Stimulated activated naive CD8-positive, alpha-beta T cell treated with anti-CD3 and anti-CD28 coated beads, Interleukin-15, amount 100 ng/mL, for 72 hours (primary cell): ENCODE measurements at regions not wholly inside any gene's neighbourhood (a gene's known extent, or its start where the extent isn't known, plus 50 kb on each side); places are given as distances from the start of the nearest gene placed in this dataset.

Experiments
- ATAC-seq: fragments of 150-1000 bp; cut with Tn5 transposase; 2 replicates; pipeline ENCODE4 v1.10.0; 2021; ENCODE audit warnings: mild to moderate bottlenecking, moderate library complexity
- DNase-seq, 2 donors: peaks; one replicate each; pipeline ENCODE4 v3.0.0; 2021 to 2022
- H3K27ac Mint-ChIP-seq, 2 donors: one replicate each; pipeline ENCODE4 v1.8.0; 2022; ENCODE audit warnings: mild to moderate bottlenecking in 2 of 2, mixed read lengths in 2 of 2, moderate library complexity in 2 of 2
- H3K27me3 Mint-ChIP-seq: one replicate; pipeline ENCODE4 v1.8.0; 2022; ENCODE audit warnings: mixed read lengths
- H3K4me1 Mint-ChIP-seq: one replicate; pipeline ENCODE4 v1.8.0; 2022; ENCODE audit warnings: mild to moderate bottlenecking, mixed read lengths
- H3K4me3 Mint-ChIP-seq, 2 donors: one replicate each; pipeline ENCODE4 v1.8.0; 2022; ENCODE audit warnings: mild to moderate bottlenecking in 2 of 2, mixed read lengths in 2 of 2, moderate library complexity in 1 of 2
- H3K9me3 Mint-ChIP-seq, 2 donors: one replicate each; pipeline ENCODE4 v1.8.0; 2022; ENCODE audit warnings: mixed read lengths in 2 of 2

DNA sequence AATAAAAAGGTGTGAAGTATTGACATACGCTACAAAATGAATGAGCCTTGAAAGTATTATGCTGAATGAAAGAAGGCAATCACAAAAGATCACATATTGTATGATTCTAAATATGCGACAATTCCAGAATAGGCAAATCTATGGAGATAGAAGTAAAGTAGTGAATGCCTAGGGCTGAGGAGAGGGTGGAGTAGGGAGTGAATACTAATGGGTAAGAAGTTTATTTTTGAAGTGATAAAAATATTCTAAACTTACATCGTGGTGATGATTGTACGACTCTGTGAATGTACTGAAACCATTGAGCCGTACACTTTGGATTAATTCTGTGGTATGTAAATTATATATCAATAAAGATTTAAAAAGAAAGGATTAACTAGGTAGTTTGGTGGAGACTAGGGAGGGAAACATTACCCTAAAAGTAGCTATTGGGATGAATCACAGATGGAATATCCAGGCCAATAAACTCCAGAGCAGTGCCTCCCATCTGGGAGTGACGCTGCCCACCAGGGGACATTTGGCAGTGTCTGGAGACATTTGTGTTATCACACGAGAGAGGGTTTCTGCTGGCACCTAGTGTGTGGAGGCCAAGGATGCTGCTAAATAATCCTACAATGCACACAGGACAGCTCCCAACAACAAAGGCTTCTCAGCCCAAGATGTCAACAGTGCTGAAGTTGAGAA, 214.2 kb upstream of the PCSK2 start:
- Mint-ChIP-seq H3K4me1 (no peaks in the 10 kb centered on the region), H3K9me3 (peaks cover 0 to 5% of the 10 kb centered on the region in 2 donors), H3K27me3 (no peaks in the 10 kb centered on the region), H3K4me3 (no peak overlapping the region), H3K27ac (no peak overlapping the region)
- ATAC-seq (no peak), DNase-seq (no peak)

- Mint-ChIP-seq H3K4me1 (no peaks in the 10 kb centered on the region), H3K27me3 (no peaks in the 10 kb centered on the region), H3K27ac (no peak overlapping the region), H3K4me3 (no peak overlapping the region), H3K9me3 (peaks cover 0 to 5% of the 10 kb centered on the region in 2 donors)
- DNase-seq = no peak
- ATAC-seq = no peak
These were observed 212.6 kb upstream of the PCSK2 start for GRCh38 chr20:17014217-17014616.

DNA sequence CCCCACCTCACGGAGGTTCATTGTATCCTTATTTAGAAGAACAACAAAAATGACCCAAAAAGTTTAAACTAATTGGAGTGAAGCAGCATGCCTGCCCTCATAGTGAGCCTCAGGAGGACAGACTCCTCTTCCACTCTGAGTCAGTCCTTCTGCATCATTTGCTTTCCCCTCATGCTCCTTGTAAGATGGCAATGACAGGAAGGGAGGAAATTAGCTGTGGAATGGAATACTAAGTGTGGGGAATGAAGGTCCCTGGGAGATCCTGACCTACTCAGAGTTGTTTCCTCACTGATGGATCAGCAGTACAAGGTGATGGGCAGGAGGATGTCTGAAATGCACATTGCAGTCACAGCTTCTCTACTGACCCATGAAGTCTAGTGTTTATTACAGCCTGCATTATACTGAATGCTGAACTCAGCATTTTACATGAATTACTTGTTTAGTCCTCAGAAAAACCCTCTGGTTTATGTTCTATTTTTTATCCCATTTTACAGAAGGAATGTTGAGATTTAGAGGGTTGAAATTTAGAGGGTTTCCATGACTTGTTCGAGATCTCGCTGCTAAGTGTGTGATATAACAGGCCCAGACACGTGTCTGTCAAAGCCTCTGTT, 212.0 kb upstream of the PCSK2 start:
- DNase-seq (no peak), ATAC-seq (no peak)
- H3K27ac Mint-ChIP-seq = no peak overlapping the region
- peaks cover 0 to 5% of the 10 kb centered on the region in 2 donors for H3K9me3 Mint-ChIP-seq
- no peaks in the 10 kb centered on the region for H3K27me3 Mint-ChIP-seq
- no peak overlapping the region for H3K4me3 Mint-ChIP-seq
- no peaks in the 10 kb centered on the region for H3K4me1 Mint-ChIP-seq

DNA sequence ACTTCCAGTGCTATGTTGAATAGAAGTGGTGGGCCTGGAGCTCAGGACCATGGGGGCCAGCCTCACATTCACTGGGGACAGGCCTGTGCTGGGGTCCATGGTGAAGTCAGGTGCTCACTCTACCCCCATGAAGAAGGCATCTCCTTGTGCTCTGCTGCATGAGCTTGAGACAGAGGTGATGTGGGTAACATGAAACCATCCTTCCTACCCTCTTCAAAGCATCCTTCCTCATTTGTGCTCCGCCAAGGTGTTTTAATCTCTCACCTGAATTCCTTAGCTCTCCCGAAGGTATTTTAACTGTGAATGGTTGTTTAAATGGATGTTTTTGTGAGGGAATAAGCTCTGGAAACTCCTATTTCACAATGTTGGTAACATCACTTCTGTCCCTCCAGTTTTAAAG, 209.6 kb upstream of the PCSK2 start:
- H3K9me3 Mint-ChIP-seq = peaks cover 0 to 5% of the 10 kb centered on the region in 2 donors
- H3K27ac Mint-ChIP-seq = no peak overlapping the region
- no peaks in the 10 kb centered on the region for H3K4me1 Mint-ChIP-seq
- ATAC-seq (no peak), DNase-seq (no peak)
- H3K4me3 Mint-ChIP-seq = no peak overlapping the region
- H3K27me3 Mint-ChIP-seq = no peaks in the 10 kb centered on the region

GRCh38 chr20:17021481-17021880, 205.4 kb upstream of the PCSK2 start:
- H3K4me3 Mint-ChIP-seq = no peak overlapping the region
- H3K27me3 Mint-ChIP-seq = no peaks in the 10 kb centered on the region
- no peaks in the 10 kb centered on the region for H3K4me1 Mint-ChIP-seq
- no peak for DNase-seq
- no peak overlapping the region for H3K27ac Mint-ChIP-seq
- no peak for ATAC-seq
- H3K9me3 Mint-ChIP-seq = peaks cover 7 to 9% of the 10 kb centered on the region in 2 donors

DNA sequence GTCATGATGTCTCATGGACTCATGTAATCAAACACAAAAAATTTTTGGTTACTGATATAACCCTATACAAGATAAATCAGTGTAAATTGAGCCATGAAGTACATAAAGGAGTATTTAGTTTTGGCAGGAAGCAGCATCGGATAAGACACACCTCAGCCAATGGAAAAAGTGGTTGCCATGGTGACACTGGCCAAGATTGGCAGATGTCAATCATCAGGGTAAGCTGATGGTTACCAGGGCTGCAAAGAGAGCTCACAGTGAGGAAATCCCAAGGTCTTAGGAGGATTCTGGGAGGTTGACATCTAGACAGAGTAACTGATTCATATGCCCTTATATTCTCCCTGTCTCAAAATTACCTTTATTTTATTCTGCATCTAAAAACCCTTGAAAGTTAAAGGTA, 203.8 kb upstream of the PCSK2 start:
- Mint-ChIP-seq H3K4me1 (no peaks in the 10 kb centered on the region), H3K27ac (no peak overlapping the region), H3K4me3 (no peak overlapping the region), H3K9me3 (peaks cover 16 to 25% of the 10 kb centered on the region in 2 donors), H3K27me3 (no peaks in the 10 kb centered on the region)
- no peak for DNase-seq
- no peak for ATAC-seq

GRCh38 chr20:17023806-17024205, 203.0 kb upstream of the PCSK2 start:
- no peaks in the 10 kb centered on the region for H3K4me1 Mint-ChIP-seq
- H3K27ac Mint-ChIP-seq = no peak overlapping the region
- H3K27me3 Mint-ChIP-seq = no peaks in the 10 kb centered on the region
- DNase-seq (no peak), ATAC-seq (no peak)
- H3K4me3 Mint-ChIP-seq = no peak overlapping the region
- peaks cover 16 to 33% of the 10 kb centered on the region in 2 donors for H3K9me3 Mint-ChIP-seq

- Mint-ChIP-seq H3K4me3 (no peak overlapping the region), H3K27me3 (no peaks in the 10 kb centered on the region), H3K27ac (peak overlapping the region in 1 of 2 donors; percentile 36), H3K9me3 (peaks cover 16 to 38% of the 10 kb centered on the region in 2 donors), H3K4me1 (no peaks in the 10 kb centered on the region)
- ATAC-seq = no peak
- DNase-seq = no peak
These were observed 202.2 kb upstream of the PCSK2 start for GRCh38 chr20:17024513-17025119.

GRCh38 chr20:17026346-17026745, 200.5 kb upstream of the PCSK2 start:
- peaks cover 16 to 44% of the 10 kb centered on the region in 2 donors for H3K9me3 Mint-ChIP-seq
- no peaks in the 10 kb centered on the region for H3K27me3 Mint-ChIP-seq
- no peak overlapping the region for H3K27ac Mint-ChIP-seq
- H3K4me1 Mint-ChIP-seq = no peaks in the 10 kb centered on the region
- DNase-seq (no peak), ATAC-seq (no peak)
- H3K4me3 Mint-ChIP-seq = no peak overlapping the region

GRCh38 chr20:17029698-17030097, 197.1 kb upstream of the PCSK2 start:
- H3K27ac Mint-ChIP-seq = no peak overlapping the region
- DNase-seq (no peak), ATAC-seq (no peak)
- no peak overlapping the region for H3K4me3 Mint-ChIP-seq
- H3K4me1 Mint-ChIP-seq = no peaks in the 10 kb centered on the region
- peaks cover 17 to 48% of the 10 kb centered on the region in 2 donors for H3K9me3 Mint-ChIP-seq
- no peaks in the 10 kb centered on the region for H3K27me3 Mint-ChIP-seq

GRCh38 chr20:17036541-17036940, 190.3 kb upstream of the PCSK2 start:
- Mint-ChIP-seq H3K4me1 (no peaks in the 10 kb centered on the region), H3K4me3 (no peak overlapping the region), H3K27me3 (no peaks in the 10 kb centered on the region), H3K27ac (no peak overlapping the region), H3K9me3 (peaks cover 4 to 21% of the 10 kb centered on the region in 2 donors)
- DNase-seq (no peak), ATAC-seq (no peak)

- Mint-ChIP-seq H3K9me3 (peaks cover 0 to 7% of the 10 kb centered on the region in 2 donors), H3K27me3 (no peaks in the 10 kb centered on the region), H3K4me3 (no peak overlapping the region), H3K27ac (no peak overlapping the region), H3K4me1 (no peaks in the 10 kb centered on the region)
- DNase-seq = no peak
- no peak for ATAC-seq
These were observed 184.7 kb upstream of the PCSK2 start for GRCh38 chr20:17042122-17042521.

DNA sequence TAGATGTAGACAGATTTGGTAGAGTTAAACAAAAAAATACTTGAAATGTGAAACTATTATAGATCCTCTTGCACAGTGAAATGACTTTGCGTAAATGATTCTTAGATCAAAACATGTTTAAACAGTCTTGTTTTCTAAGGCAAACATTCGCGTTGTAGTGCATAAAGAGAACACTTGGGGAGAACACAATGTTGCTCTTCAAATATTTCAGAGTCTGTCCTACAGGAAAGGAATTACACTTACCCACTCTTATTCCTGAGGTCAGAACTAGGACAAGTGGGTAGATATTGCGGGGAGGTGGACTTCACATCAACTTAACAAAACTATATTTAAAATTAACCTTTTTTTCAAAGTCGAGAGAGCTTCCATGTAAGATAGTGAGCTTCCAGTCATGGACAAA, 183.5 kb upstream of the PCSK2 start:
- Mint-ChIP-seq H3K4me3 (no peak overlapping the region), H3K27ac (no peak overlapping the region), H3K4me1 (no peaks in the 10 kb centered on the region), H3K27me3 (no peaks in the 10 kb centered on the region), H3K9me3 (peaks cover 5 to 7% of the 10 kb centered on the region in 2 donors)
- no peak for DNase-seq
- ATAC-seq = no peak

DNA sequence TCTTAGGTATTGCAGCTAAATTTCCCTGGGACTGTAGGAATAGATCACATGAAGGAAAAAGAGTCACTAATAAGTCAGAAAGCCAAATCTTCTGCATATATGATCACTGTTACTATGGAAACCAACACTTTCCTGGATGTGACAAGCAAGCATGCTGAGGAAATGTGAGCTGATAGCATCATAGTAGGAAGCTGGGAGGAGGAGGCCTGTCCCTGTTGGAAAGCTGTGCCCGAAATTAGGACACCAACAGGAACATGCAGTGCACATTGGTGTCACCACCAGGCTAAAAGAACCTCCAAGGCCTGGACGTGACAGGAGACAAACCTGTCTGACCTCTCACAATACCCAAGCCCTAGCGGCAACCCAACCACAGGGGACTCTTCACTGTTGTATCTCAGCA, 181.9 kb upstream of the PCSK2 start:
- no peaks in the 10 kb centered on the region for H3K4me1 Mint-ChIP-seq

GRCh38 chr20:17059465-17059864, 167.4 kb upstream of the PCSK2 start:
- no peak overlapping the region for H3K27ac Mint-ChIP-seq
- ATAC-seq (no peak), DNase-seq (no peak)
- H3K9me3 Mint-ChIP-seq = peaks cover 6 to 20% of the 10 kb centered on the region in 2 donors
- no peaks in the 10 kb centered on the region for H3K4me1 Mint-ChIP-seq
- no peak overlapping the region for H3K4me3 Mint-ChIP-seq
- no peaks in the 10 kb centered on the region for H3K27me3 Mint-ChIP-seq

More for the DNA sequence above, 181.9 kb upstream of the PCSK2 start:
- ATAC-seq (no peak), DNase-seq (no peak)
- Mint-ChIP-seq H3K4me3 (no peak overlapping the region), H3K27me3 (no peaks in the 10 kb centered on the region), H3K27ac (no peak overlapping the region), H3K9me3 (peaks cover 5 to 6% of the 10 kb centered on the region in 2 donors)

DNA sequence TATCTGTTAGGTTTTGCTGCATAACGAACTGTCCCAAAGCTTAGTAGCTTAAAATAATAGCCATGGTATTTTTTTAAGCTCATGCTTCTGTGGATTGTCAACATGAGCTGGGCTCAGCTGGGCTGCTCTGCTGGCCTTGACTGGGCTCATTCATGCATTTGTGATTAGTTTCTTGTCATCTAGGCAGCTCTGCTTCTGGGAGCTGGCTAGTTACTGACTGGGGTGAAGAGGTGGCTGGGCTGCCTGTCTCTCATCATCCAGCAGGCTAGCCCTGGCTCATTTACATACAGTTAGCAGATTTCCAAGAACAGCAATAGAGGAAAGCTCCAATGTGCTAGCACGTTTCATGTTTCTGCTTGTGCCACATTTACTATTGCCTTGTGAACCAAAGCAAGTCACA, 165.1 kb upstream of the PCSK2 start:
- Mint-ChIP-seq H3K9me3 (peaks cover 0 to 13% of the 10 kb centered on the region in 2 donors), H3K27me3 (no peaks in the 10 kb centered on the region), H3K4me3 (no peak overlapping the region), H3K4me1 (no peaks in the 10 kb centered on the region), H3K27ac (no peak overlapping the region)
- DNase-seq (no peak), ATAC-seq (no peak)
